Smooth muscle cell (in vitro differentiated cells): ENCODE measurements at regions not wholly inside any gene's neighbourhood (a gene's known extent, or its start where the extent isn't known, plus 50 kb on each side); places are given as distances from the start of the nearest gene placed in this dataset.

Experiments
- DNase-seq: peaks from one replicate; lab custom pipeline; 2025; ENCODE audit not compliant: unreplicated experiment; lab: John Stamatoyannopoulos, UW
- H2AFZ ChIP-seq: fragments of 200-600 bp; sonication (generic); 2 replicates; pipeline ENCODE4 v1.6.0; 2016; ENCODE audit warnings: antibody characterized with exemption, low read depth, mild to moderate bottlenecking
- H3F3A ChIP-seq: fragments of 200-600 bp; sonication (generic); 2 replicates; pipeline ENCODE4 v1.6.0; 2017; ENCODE audit warnings: antibody characterized with exemption, low read depth
- H3K27ac ChIP-seq: fragments of 200-600 bp; sonication (generic); 2 replicates; pipeline ENCODE4 v1.5.1; 2016; ENCODE audit warnings: low read depth, mild to moderate bottlenecking
- H3K27me3 ChIP-seq: fragments of 200-600 bp; sonication (generic); 2 replicates; pipeline ENCODE4 v1.6.1; 2016; ENCODE audit warnings: low read depth, mild to moderate bottlenecking
- H3K36me3 ChIP-seq: fragments of 200-600 bp; sonication (generic); 2 replicates; pipeline ENCODE4 v1.5.1; 2016; ENCODE audit warnings: low read depth
- H3K4me1 ChIP-seq: fragments of 200-600 bp; sonication (generic); 2 replicates; pipeline ENCODE4 v1.5.1; 2016; ENCODE audit warnings: low read depth
- H3K4me2 ChIP-seq: fragments of 200-600 bp; sonication (generic); 2 replicates; pipeline ENCODE4 v1.6.0; 2016; ENCODE audit warnings: mild to moderate bottlenecking
- H3K4me3 ChIP-seq: fragments of 200-600 bp; sonication (generic); 2 replicates; pipeline ENCODE4 v1.5.1; 2016; ENCODE audit warnings: mild to moderate bottlenecking
- H3K79me2 ChIP-seq: fragments of 200-600 bp; sonication (generic); 2 replicates; pipeline ENCODE4 v1.6.0; 2016; ENCODE audit warnings: low read depth, mild to moderate bottlenecking
- H3K9ac ChIP-seq: fragments of 200-600 bp; sonication (generic); 2 replicates; pipeline ENCODE4 v1.6.0; 2016; ENCODE audit warnings: low read depth
- H3K9me3 ChIP-seq: fragments of 200-600 bp; sonication (generic); replicated peaks from 2 replicates; pipeline ENCODE4 v1.5.1; 2016; ENCODE audit warnings: low read depth
- H4K20me1 ChIP-seq: fragments of 200-600 bp; sonication (generic); 2 replicates; pipeline ENCODE4 v1.6.0; 2016; ENCODE audit warnings: low read depth
- CTCF ChIP-seq: fragments of 200-600 bp; sonication (generic); IDR thresholded peaks from 2 replicates; pipeline ENCODE4 v1.5.1; 2017; ENCODE audit warnings: borderline replicate concordance, mild to moderate bottlenecking, antibody characterized with exemption; ENCODE audit not compliant: insufficient read depth, poor library complexity, severe bottlenecking
- WGBS: methylation state at CpG from one replicate; pipeline ENCODE4 v1.1.7; 2016; ENCODE audit warnings: low lambda C conversion rate; 5-methylcytosine and 5-hydroxymethylcytosine counted together

GRCh38 chr14:104294628-104294982, 156.2 kb downstream of the KIF26A start:
- Histone ChIP-seq H3K4me1 (peaks cover 11% of the 10 kb centered on the region), H4K20me1 (no peaks in the 10 kb centered on the region), H3K9ac (no peak overlapping the region), H3K27me3 (no peaks in the 10 kb centered on the region), H3K4me3 (no peak overlapping the region), H3K36me3 (no peaks in the 10 kb centered on the region), H3K79me2 (no peaks in the 10 kb centered on the region), H2AFZ (no peak overlapping the region), H3K4me2 (no peak overlapping the region), H3F3A (no peaks in the 10 kb centered on the region), H3K9me3 (no peaks in the 10 kb centered on the region), H3K27ac (no peak overlapping the region)
- no peak for TF ChIP-seq CTCF
- DNase-seq, result no peak
- 83% methylated on average over 11 of the region's 11 CpGs for WGBS

- no peaks in the 10 kb centered on the region for H3F3A ChIP-seq
- H3K9me3 ChIP-seq, result no peaks in the 10 kb centered on the region
These were observed 156.7 kb downstream of the KIF26A start for GRCh38 chr14:104294983-104295680.

GRCh38 chr14:104295681-104296387, 157.4 kb downstream of the KIF26A start:
- WGBS, result 85% methylated on average over 23 of the region's 24 CpGs
- no peak overlapping the region for H3K4me3 ChIP-seq
- TF ChIP-seq CTCF, result no peak
- H3K9ac ChIP-seq, result no peak overlapping the region
- no peaks in the 10 kb centered on the region for H3K36me3 ChIP-seq
- peaks cover 11% of the 10 kb centered on the region for H3K4me1 ChIP-seq
- no peaks in the 10 kb centered on the region for H3K9me3 ChIP-seq
- no peaks in the 10 kb centered on the region for H4K20me1 ChIP-seq
- H2AFZ ChIP-seq, result no peak overlapping the region
- H3F3A ChIP-seq, result no peaks in the 10 kb centered on the region
- no peaks in the 10 kb centered on the region for H3K27me3 ChIP-seq
- no peaks in the 10 kb centered on the region for H3K79me2 ChIP-seq
- no peak overlapping the region for H3K4me2 ChIP-seq
- no peak for DNase-seq
- no peak overlapping the region for H3K27ac ChIP-seq

More at GRCh38 chr14:104294983-104295680, 156.7 kb downstream of the KIF26A start:
- Histone ChIP-seq H3K27me3 (no peaks in the 10 kb centered on the region), H3K4me3 (no peak overlapping the region), H3K79me2 (no peaks in the 10 kb centered on the region), H3K4me1 (peaks cover 11% of the 10 kb centered on the region), H3K9ac (no peak overlapping the region), H3K27ac (no peak overlapping the region), H3K36me3 (no peaks in the 10 kb centered on the region), H3K4me2 (no peak overlapping the region), H2AFZ (no peak overlapping the region), H4K20me1 (no peaks in the 10 kb centered on the region)
- DNase-seq, result no peak
- TF ChIP-seq CTCF, result no peak
- WGBS, result 68% methylated on average over 25 of the region's 25 CpGs
